ENCODE measurements at regions not wholly inside any gene's neighbourhood (a gene's known extent, or its start where the extent isn't known, plus 50 kb on each side); places are given as distances from the start of the nearest gene placed in this dataset.

GRCh38 chr11:115720602-115721245, 216.5 kb upstream of the CADM1 start:
- Histone ChIP-seq H3K9me3 (no peaks in the 10 kb centered on the region), H3K4me3 (no peak overlapping the region), H3K27me3 (no peaks in the 10 kb centered on the region), H3K27ac (peak overlapping the region in 1 of 4 donors; percentile 39), H3K4me1 (peaks cover 0 to 25% (median 5%) of the 10 kb centered on the region in 4 donors), H3K36me3 (no peaks in the 10 kb centered on the region)
- no peak for DNase-seq (ENCODE audit: low spot score in 2 of 2)
- TF ChIP-seq EP300 (IDR thresholded peaks at IDR 0.05) (no peak), POLR2A (IDR thresholded peaks at IDR 0.05) (no peak), CTCF (IDR thresholded peaks at IDR 0.05) (no peak)
- WGBS, 2 donors: 46 to 50% methylated on average over 9 of the region's 9 CpGs

GRCh38 chr11:115718945-115719344, 214.7 kb upstream of the CADM1 start:
- Histone ChIP-seq H3K27ac (no peak overlapping the region), H3K4me3 (no peak overlapping the region), H3K9me3 (no peaks in the 10 kb centered on the region), H3K27me3 (no peaks in the 10 kb centered on the region), H3K36me3 (no peaks in the 10 kb centered on the region), H3K4me1 (peaks cover 0 to 28% (median 5%) of the 10 kb centered on the region in 4 donors)
- TF ChIP-seq POLR2A (IDR thresholded peaks at IDR 0.05) (no peak), CTCF (IDR thresholded peaks at IDR 0.05) (no peak), EP300 (IDR thresholded peaks at IDR 0.05) (no peak)
- DNase-seq (ENCODE audit: low spot score in 2 of 2): no peak
- 95 to 98% methylated on average over 3 of the region's 3 CpGs for WGBS, 2 donors

- Histone ChIP-seq H3K27me3 (no peaks in the 10 kb centered on the region), H3K4me1 (peaks cover 0 to 28% (median 5%) of the 10 kb centered on the region in 4 donors), H3K9me3 (no peaks in the 10 kb centered on the region), H3K27ac (no peak overlapping the region), H3K36me3 (no peaks in the 10 kb centered on the region), H3K4me3 (no peak overlapping the region)
- 74 to 76% methylated on average over 6 of the region's 6 CpGs for WGBS, 2 donors
- TF ChIP-seq EP300 (IDR thresholded peaks at IDR 0.05): no peak
- TF ChIP-seq CTCF (IDR thresholded peaks at IDR 0.05): no peak
- no peak for TF ChIP-seq POLR2A (IDR thresholded peaks at IDR 0.05)
- DNase-seq (ENCODE audit: low spot score in 2 of 2): no peak
Observed at GRCh38 chr11:115718106-115718505, 213.9 kb upstream of the CADM1 start.

GRCh38 chr11:115716601-115717529, 212.7 kb upstream of the CADM1 start:
- TF ChIP-seq CTCF (IDR thresholded peaks at IDR 0.05): no peak
- no peak for TF ChIP-seq POLR2A (IDR thresholded peaks at IDR 0.05)
- TF ChIP-seq EP300 (IDR thresholded peaks at IDR 0.05): no peak
- 20 to 26% methylated on average over 28 of the region's 29 CpGs for WGBS, 2 donors
- peak in 1 of 2 donors; percentile 37 for DNase-seq (ENCODE audit: low spot score in 2 of 2)

GRCh38 chr11:115716080-115716479, 211.9 kb upstream of the CADM1 start:
- 54 to 74% methylated on average over 3 to 7 of the region's 7 CpGs for WGBS, 2 donors
- H3K27ac ChIP-seq: peak overlapping the region in 2 of 4 donors; percentile 47 to 58
- peaks cover 0 to 36% (median 5%) of the 10 kb centered on the region in 4 donors for H3K4me1 ChIP-seq
- no peaks in the 10 kb centered on the region for H3K9me3 ChIP-seq
- TF ChIP-seq POLR2A (IDR thresholded peaks at IDR 0.05) (no peak), EP300 (IDR thresholded peaks at IDR 0.05) (no peak)
- H3K4me3 ChIP-seq: no peak overlapping the region
- no peak for DNase-seq (ENCODE audit: low spot score in 2 of 2)
- no peaks in the 10 kb centered on the region for H3K36me3 ChIP-seq
- H3K27me3 ChIP-seq: no peaks in the 10 kb centered on the region

More at GRCh38 chr11:115716601-115717529, 212.7 kb upstream of the CADM1 start:
- H3K4me1 ChIP-seq: peaks cover 0 to 28% (median 5%) of the 10 kb centered on the region in 4 donors
- peak overlapping the region in 2 of 4 donors; percentile 47 to 52 for H3K27ac ChIP-seq
- peak overlapping the region in 2 of 4 donors; percentile 10 to 19 for H3K4me3 ChIP-seq
- H3K36me3 ChIP-seq: no peaks in the 10 kb centered on the region
- H3K9me3 ChIP-seq: no peaks in the 10 kb centered on the region
- H3K27me3 ChIP-seq: no peaks in the 10 kb centered on the region
